ENCODE measurements at regions not wholly inside any gene's neighbourhood (a gene's known extent, or its start where the extent isn't known, plus 50 kb on each side); places are given as distances from the start of the nearest gene placed in this dataset.

- no peak for DNase-seq
Observed at GRCh38 chr18:14031053-14031452, 101.2 kb downstream of the ZNF519 start.

- DNase-seq = no peak
Observed at GRCh38 chr18:14029512-14029911, 102.7 kb downstream of the ZNF519 start.

- DNase-seq = no peak
Observed at GRCh38 chr18:14026199-14026598, 106.0 kb downstream of the ZNF519 start.

GRCh38 chr18:14025306-14025940, 106.8 kb downstream of the ZNF519 start:
- no peak for DNase-seq

- no peak for DNase-seq
Observed at GRCh38 chr18:14015416-14015815, 100.1 kb upstream of the MC2R start.

GRCh38 chr18:14014456-14014855, 99.1 kb upstream of the MC2R start:
- DNase-seq = no peak

- DNase-seq = no peak
Observed at GRCh38 chr18:14000884-14001283, 85.5 kb upstream of the MC2R start.

GRCh38 chr18:13999231-13999630, 83.9 kb upstream of the MC2R start:
- DNase-seq = no peak

- no peak for DNase-seq
Observed at GRCh38 chr18:13998571-13998970, 83.2 kb upstream of the MC2R start.

GRCh38 chr18:13993730-13994129, 78.4 kb upstream of the MC2R start:
- DNase-seq = no peak

GRCh38 chr18:13992826-13993540, 77.6 kb upstream of the MC2R start:
- DNase-seq = no peak

- peak; percentile 9 for DNase-seq
Observed at GRCh38 chr18:13989199-13989598, 73.9 kb upstream of the MC2R start.

GRCh38 chr18:13987956-13988355, 72.6 kb upstream of the MC2R start:
- no peak for DNase-seq

- DNase-seq = no peak
Observed at GRCh38 chr18:13984080-13984479, 68.7 kb upstream of the MC2R start.

- peak; percentile 7 for DNase-seq
Observed at GRCh38 chr18:13983506-13983905, 68.2 kb upstream of the MC2R start.

- no peak for DNase-seq
Observed at GRCh38 chr18:13982126-13982525, 66.8 kb upstream of the MC2R start.

GRCh38 chr18:13973061-13973575, 57.8 kb upstream of the MC2R start:
- no peak for DNase-seq

Measured in NCI-H2029 (cell line).